ENCODE measurements at regions not wholly inside any gene's neighbourhood (a gene's known extent, or its start where the extent isn't known, plus 50 kb on each side); places are given as distances from the start of the nearest gene placed in this dataset.

GRCh38 chr3:5278666-5279065, 91.2 kb downstream of the EDEM1 start:
- no peaks in the 10 kb centered on the region for H3K36me3 ChIP-seq (ENCODE audit: control insufficient read depth in 2 of 2, extremely low read depth in 1 of 2, insufficient read depth in 2 of 2, low read length in 2 of 2)
- DNase-seq (ENCODE audit: low read depth, low spot score) (no peak), FAIRE-seq (no peak)
- H3K9ac ChIP-seq (replicated peaks; ENCODE audit: extremely low read depth, insufficient read depth, low read length), result no peak overlapping the region
- ChIA-PET CTCF (no interaction called here), POLR2A (no interaction called here)
- H3K9me3 ChIP-seq (replicated peaks; ENCODE audit: control insufficient read depth, insufficient read depth, low read length), result no peaks in the 10 kb centered on the region
- H3K4me1 ChIP-seq (ENCODE audit: control insufficient read depth, extremely low read depth, insufficient read depth, low read length), result no peaks in the 10 kb centered on the region
- H3K79me2 ChIP-seq (ENCODE audit: control insufficient read depth, insufficient read depth, low read length), result no peaks in the 10 kb centered on the region
- no peaks in the 10 kb centered on the region for H4K20me1 ChIP-seq (replicated peaks; ENCODE audit: control insufficient read depth, extremely low read depth, insufficient read depth, low read length)
- H3K27ac ChIP-seq (ENCODE audit: insufficient read depth, low read depth, low read length), result no peak overlapping the region
- H3K27me3 ChIP-seq (ENCODE audit: control insufficient read depth in 2 of 2, insufficient read depth in 2 of 2, low read length in 2 of 2), result no peaks in the 10 kb centered on the region
- intact Hi-C loops (cut with micrococcal nuclease), result no loop called here
- no peak overlapping the region for H2AFZ ChIP-seq (ENCODE audit: low read depth, low read length)
- TF ChIP-seq EZH2 (IDR thresholded peaks at IDR 0.05; ENCODE audit: borderline replicate concordance, low read depth, low read length, severe bottlenecking), result no peak
- no peak for TF ChIP-seq GATA2 (IDR thresholded peaks at IDR 0.05; ENCODE audit: insufficient read depth, insufficient read length, low read depth, low read length)
- TF ChIP-seq JUN (IDR thresholded peaks at IDR 0.05; ENCODE audit: borderline replicate concordance, insufficient read depth, insufficient read length, low read depth), result no peak
- TF ChIP-seq FOS (IDR thresholded peaks at IDR 0.05; ENCODE audit: borderline replicate concordance, insufficient read depth, low read length), result no peak
- TF ChIP-seq POLR2AphosphoS5 (IDR thresholded peaks at IDR 0.05; ENCODE audit: insufficient read depth, low read depth, low read length), result no peak
- TF ChIP-seq, protein P1, sequence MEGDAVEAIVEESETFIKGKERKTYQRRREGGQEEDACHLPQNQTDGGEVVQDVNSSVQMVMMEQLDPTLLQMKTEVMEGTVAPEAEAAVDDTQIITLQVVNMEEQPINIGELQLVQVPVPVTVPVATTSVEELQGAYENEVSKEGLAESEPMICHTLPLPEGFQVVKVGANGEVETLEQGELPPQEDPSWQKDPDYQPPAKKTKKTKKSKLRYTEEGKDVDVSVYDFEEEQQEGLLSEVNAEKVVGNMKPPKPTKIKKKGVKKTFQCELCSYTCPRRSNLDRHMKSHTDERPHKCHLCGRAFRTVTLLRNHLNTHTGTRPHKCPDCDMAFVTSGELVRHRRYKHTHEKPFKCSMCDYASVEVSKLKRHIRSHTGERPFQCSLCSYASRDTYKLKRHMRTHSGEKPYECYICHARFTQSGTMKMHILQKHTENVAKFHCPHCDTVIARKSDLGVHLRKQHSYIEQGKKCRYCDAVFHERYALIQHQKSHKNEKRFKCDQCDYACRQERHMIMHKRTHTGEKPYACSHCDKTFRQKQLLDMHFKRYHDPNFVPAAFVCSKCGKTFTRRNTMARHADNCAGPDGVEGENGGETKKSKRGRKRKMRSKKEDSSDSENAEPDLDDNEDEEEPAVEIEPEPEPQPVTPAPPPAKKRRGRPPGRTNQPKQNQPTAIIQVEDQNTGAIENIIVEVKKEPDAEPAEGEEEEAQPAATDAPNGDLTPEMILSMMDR (IDR thresholded peaks at IDR 0.05; ENCODE audit: extremely low read depth in 1 of 2, insufficient read depth in 1 of 2, low read depth in 1 of 2, low read length in 2 of 2), result no peak
- TF ChIP-seq, protein P2, sequence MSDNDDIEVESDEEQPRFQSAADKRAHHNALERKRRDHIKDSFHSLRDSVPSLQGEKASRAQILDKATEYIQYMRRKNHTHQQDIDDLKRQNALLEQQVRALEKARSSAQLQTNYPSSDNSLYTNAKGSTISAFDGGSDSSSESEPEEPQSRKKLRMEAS (IDR thresholded peaks at IDR 0.05; ENCODE audit: insufficient read depth, insufficient read length), result no peak
- TF ChIP-seq POLR2A (IDR thresholded peaks at IDR 0.05; ENCODE audit: low read depth, low read length), result no peak
- TF ChIP-seq MYC (IDR thresholded peaks at IDR 0.05; ENCODE audit: low read depth, low read length), result no peak
- no peaks in the 10 kb centered on the region for H3K9me1 ChIP-seq (replicated peaks; ENCODE audit: control insufficient read depth, extremely low read depth, insufficient read depth, low read length)
- no peak overlapping the region for H3K4me2 ChIP-seq (ENCODE audit: insufficient read depth, low read length)
- dilution Hi-C loops (cut with MboI; ENCODE audit: extremely low pct_ligation_motif_present, low sequenced_read_pairs), result no loop called here
- H3K4me3 ChIP-seq (replicated peaks in 1 of 3; ENCODE audit: insufficient read depth in 1 of 3, low read depth in 1 of 3, low read length in 3 of 3), result no peak overlapping the region
- no TSS peak for BruUV-seq (replicated peaks)

All from endothelial cell of umbilical vein (primary cell).